Testis (tissue), 2 donors: ENCODE measurements at regions not wholly inside any gene's neighbourhood (a gene's known extent, or its start where the extent isn't known, plus 50 kb on each side); places are given as distances from the start of the nearest gene placed in this dataset.

Experiments used
- CTCF ChIP-seq, 3 experiments: fragments of 450-650 bp in 2 of 3; fragments of 200-600 bp in 1 of 3; sonication (generic) in 1 of 3; IDR thresholded peaks; one replicate each; pipeline ENCODE4 v1.5.1; 2016 to 2019; ENCODE audit warnings: antibody characterized with exemption in 3 of 3, mild to moderate bottlenecking in 2 of 3, moderate library complexity in 1 of 3
- POLR2A ChIP-seq: fragments of 450-650 bp; IDR thresholded peaks from one replicate; pipeline ENCODE4 v1.6.1; 2017; ENCODE audit warnings: antibody characterized with exemption, mild to moderate bottlenecking, moderate library complexity

- TF ChIP-seq CTCF (IDR thresholded peaks at IDR 0.05) (no peak), POLR2A (no peak)
Measured at GRCh38 chr13:62061751-62062150, 646.1 kb upstream of the PCDH20 start.
